GM12874 (cell line): ENCODE measurements at regions not wholly inside any gene's neighbourhood (a gene's known extent, or its start where the extent isn't known, plus 50 kb on each side); places are given as distances from the start of the nearest gene placed in this dataset.

ENCODE experiments used
- CTCF ChIP-seq: IDR thresholded peaks from 2 replicates; pipeline ENCODE4 v1.5.1; 2011; ENCODE audit warnings: low read depth, mild to moderate bottlenecking, control low read depth, low read length, moderate library complexity; ENCODE audit not compliant: insufficient read depth

GRCh38 chr5:17995997-17996396, 361.7 kb downstream of the TAF11L14 start:
- TF ChIP-seq CTCF: no peak

GRCh38 chr5:17999858-18000257, 365.6 kb downstream of the TAF11L14 start:
- TF ChIP-seq CTCF: no peak

- TF ChIP-seq CTCF: no peak
Observed at GRCh38 chr5:18000744-18001143, 366.5 kb downstream of the TAF11L14 start.

- no peak for TF ChIP-seq CTCF
Observed at GRCh38 chr5:18003312-18003711, 369.1 kb downstream of the TAF11L14 start.

- no peak for TF ChIP-seq CTCF
Observed at GRCh38 chr5:18003784-18004183, 369.5 kb downstream of the TAF11L14 start.

- TF ChIP-seq CTCF: no peak
Observed at GRCh38 chr5:18008940-18009339, 374.7 kb downstream of the TAF11L14 start.

GRCh38 chr5:18010053-18010452, 375.8 kb downstream of the TAF11L14 start:
- no peak for TF ChIP-seq CTCF

GRCh38 chr5:18018472-18018871, 384.2 kb downstream of the TAF11L14 start:
- TF ChIP-seq CTCF: no peak
